ENCODE measurements at regions not wholly inside any gene's neighbourhood (a gene's known extent, or its start where the extent isn't known, plus 50 kb on each side); places are given as distances from the start of the nearest gene placed in this dataset.
"Not testable (repeated sequence)": the region's sequence is repeated elsewhere in the genome, so short reads cannot be mapped to it uniquely, and the experiment has no call there.

DNA sequence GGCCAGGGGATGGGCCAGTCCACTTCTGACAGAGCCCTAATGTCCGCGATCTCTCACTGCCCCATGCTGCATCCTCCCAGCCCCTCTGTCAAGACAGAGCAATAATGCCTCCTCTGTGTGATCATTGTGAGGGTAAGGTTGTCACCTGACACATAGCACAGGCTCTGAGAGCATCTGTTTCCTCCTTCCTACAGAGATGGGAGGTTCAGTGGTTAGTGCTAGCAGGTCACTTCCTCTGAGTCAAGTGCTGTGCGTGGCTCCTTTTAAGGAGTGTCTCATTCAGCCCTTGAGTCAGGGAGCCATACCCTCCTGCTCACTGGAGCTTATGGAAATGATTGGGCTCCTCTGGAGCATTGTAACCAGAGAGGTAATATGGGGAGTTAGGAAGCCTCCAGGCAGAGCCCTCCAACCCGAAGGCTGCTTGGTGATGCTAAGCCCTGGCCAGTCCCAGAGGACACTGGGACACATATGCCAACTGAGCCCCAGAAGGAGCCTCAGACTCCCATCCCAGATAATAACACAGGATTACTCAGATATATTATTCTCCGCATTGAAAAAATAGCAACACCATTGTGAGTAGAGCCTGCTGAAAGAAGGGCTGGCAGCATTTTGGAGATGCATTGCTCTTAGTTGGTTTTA lies 189.0 kb downstream of the GALNT1 start:
- DNase-seq: no peak

DNA sequence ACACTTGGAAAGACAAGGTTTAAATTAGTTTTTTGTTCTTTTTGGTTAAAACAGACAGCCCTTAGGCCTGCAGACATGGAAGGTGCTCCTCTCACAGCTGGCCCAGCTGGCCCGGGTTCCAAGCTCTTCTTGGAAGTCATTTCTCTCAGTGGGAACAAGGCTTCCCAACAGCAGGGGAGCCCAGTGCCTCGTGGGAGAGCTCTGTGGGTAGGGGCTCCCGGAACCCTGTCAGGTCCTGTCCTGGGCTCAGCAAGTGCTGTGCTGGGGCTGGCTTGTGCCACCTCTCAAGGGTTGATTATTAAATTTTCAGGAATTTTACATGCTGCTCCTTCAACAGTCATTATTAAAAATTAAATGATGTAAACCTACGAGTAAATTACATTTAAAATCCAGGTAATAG lies 189.6 kb downstream of the GALNT1 start:
- no peak for DNase-seq

DNA sequence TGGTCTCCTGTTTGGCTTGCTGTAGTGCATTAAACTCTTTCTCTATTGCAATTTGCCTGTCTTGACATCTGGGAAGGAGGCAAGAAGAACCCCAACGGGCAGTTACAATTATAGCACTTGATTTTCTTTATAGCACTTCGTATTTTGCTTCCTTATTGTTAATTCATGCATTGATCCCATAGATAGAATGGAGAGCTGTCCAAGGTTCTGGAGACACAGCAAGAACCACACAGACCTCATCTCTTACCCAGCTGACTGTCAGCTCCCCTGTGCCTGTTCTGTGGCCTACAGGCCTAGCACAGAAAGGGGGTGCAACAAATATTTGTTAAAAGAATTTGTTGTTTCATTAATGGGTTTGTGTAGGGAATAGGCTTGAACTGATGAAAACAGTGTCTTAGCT lies 194.3 kb downstream of the GALNT1 start:
- no peak for DNase-seq

- no peak for DNase-seq
Measured at GRCh38 chr18:35776473-35776872, 194.9 kb downstream of the GALNT1 start.

DNA sequence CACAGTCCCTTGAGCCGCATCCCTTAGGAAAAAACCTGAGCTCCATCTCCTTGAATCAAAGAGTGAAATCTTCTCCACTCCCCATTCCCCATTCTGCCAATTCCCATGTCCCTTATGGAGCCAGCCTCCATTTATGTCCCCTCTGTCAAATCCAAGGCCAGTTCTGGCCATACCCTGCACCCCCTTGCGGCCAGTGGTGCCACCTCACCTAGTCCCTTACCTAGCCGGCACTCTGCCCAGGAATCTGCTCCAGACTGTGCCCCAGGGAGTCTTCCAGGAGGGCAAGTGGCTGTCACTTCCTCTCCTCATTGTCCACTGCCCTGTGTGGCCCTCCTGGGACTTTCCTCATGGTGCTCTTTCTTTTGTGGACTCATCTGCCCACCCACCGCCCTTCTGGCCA lies 195.4 kb upstream of the RMP24 start:
- no peak for DNase-seq

DNA sequence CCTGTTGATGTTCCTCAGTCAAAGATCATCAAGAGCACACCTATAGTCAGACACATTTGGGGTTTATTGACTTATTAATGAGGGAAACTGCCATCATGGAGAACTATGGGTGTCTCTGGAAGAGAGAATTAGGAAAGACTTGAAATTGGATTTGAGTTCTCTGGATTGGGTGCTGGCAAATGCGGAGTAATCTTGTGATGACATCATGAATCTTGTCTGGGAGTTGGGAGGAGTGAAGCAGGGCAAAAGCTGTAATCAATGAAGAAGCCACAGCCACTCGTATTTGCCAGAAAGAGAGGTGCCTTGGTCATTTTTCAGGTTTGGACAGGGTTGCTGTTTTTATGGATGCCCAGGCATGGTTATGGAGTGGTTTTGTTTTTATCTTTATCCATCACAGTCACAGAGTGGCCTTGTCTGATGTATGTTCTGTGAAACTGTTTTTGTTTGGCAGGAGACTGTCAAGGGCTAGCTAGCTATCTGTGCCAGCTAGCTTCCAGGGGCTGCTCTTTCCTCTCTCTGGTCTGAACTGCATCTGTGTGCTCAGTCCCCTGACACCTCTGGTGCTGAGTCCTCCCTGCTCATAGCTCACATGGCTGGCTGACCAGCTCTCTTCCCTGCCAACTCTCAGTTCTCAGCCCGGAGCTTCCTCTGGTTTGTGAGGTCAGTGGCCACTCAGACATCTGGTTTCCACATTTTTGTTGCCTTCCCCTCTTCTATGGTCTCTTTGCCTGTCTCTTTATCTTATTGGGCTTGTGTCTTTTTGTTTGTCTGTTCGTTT lies 193.4 kb upstream of the RMP24 start:
- no peak for DNase-seq

DNA sequence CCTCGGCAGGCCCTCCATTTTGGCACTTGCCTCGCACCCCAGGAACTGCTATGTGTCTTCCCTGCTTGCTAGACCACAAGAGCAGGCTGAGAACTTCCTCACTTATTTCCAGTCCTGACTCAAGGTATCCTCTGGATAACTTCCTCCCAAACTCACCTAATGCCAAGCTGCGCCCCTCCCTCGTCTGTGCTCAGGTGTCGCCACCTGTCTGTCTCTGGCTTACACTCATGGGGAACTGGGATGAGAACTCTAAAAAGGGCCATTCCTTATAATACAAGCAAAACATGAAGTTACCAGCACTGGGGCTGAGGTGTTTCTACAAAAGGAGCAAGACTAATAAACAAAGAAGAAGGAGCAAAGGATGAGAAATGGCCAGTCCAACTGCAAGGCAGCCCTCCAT lies 191.5 kb upstream of the RMP24 start:
- no peak for DNase-seq

DNA sequence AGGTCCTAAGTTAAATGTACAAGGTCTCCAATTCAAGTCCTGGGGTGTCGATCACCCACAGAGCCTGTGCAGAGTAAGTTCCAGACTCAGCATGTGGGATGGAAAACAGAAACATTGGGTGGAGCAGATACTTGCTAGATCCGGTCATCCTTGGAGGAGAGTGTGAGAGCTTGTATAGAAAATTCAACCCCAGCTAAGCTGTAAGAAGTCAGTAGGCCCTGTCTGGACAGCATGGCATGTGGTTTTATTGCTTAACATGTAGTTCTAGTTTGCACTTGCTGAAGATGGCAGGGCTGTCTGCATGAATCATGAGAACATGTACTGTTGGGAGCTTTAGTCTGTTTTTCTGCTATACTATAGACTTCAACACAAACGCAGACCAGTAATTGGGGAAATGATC lies 189.6 kb upstream of the RMP24 start:
- no peak for DNase-seq

GRCh38 chr18:35786365-35787042 lies 186.0 kb upstream of the RMP24 start:
- DNase-seq: no peak

- DNase-seq: no peak
Measured at GRCh38 chr18:35789543-35789942, 182.9 kb upstream of the RMP24 start.

DNA sequence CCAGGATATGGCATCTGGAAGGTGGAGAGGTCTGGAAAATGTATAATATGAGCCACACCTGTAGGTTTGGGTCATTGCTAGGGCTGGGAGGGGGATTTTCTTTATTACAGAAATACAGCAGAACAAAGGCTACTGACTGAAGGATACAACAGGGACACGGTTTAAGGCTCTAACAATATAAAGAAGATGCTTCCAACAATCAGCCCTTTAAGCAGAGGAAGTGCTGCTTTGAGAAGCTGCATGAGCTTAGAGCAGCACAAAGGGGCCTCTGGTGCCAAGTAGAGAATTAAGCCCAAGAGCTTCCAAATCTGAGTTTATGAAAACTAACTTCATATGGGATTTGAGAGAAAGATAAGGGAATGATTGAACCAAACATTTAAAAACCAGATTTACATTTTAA lies 174.5 kb upstream of the RMP24 start:
- DNase-seq: no peak

DNA sequence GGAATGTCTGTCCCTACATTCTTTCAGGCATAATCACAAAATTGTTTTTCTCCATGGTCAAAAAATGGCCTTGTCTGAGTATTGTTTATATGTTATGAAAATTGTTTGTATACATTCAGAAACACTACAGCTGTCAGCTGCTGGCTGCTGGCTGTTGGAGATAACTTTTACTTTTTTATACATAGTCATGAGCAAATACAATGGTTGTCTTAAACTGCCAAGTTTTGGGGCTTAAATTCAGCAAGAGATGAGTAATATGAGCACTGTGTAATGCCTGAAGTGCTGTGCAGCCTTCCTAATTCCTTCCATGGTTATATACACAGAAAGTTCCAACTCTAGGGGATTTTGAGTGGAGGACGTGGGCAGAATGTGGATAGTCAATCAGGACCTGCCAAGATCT lies 168.9 kb upstream of the RMP24 start:
- DNase-seq: no peak

DNA sequence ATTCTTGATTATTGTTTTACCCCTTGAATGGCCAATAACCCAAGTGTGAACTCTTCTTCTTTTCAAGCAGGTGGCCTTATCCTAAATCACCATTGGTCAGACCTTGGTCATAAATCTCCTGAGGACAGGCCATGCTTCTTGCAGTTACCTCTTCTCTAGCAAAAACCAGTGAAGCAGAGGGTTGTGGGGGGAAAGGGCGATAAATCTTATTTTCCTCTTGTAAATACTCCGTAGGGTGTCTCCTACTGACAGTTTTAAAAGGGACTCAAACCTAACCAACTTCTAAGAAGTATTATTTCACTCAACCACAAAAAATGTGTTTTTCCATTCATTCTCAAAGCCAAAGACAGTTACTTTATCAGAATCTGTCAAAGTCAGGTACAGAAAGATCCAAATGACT lies 168.1 kb upstream of the RMP24 start:
- no peak for DNase-seq

DNA sequence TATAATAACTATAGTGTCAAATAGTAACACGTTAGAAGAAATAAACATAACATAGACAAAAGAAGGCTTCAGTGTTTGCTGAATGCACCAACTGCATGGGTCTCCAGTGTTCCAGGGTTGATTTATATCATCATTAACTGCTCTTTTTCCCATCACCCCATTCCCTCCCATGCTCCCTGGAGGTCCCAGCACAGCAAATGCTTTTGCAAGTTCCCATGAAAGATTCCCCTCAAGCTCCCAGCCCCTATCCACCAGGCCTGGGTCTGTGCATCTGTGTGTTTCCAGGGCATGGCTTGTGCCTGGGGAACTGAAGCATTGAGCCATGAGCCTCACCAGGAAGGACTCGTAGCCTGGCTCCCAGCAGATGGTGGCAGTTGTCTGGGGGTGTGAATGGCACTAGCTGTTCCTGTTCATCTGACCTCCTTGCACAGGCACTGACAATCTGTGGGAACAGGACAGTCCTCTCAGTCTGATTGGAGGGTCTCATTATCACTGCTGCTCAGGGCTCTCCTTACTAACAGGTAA lies 164.6 kb upstream of the RMP24 start:
- no peak for DNase-seq

DNA sequence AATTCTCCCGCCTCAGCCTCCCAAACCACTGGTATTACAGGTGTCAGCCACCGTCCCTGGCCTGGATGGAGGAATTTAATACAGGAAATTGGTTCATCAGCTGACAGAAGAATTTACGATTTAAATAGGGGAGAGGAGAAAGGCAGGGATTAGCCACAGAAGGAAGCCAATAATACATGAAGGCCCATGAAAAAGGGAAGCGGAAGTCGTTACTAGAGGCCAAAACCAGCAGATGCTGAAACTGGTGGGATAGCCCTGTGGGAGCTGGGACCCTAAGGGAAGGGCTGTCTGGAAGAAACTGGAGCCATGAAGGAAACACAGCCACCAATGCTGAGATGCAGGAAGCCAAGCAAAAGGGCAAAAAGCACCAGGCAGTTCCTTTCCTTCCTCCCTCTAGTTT lies 163.7 kb upstream of the RMP24 start:
- DNase-seq: no peak

DNA sequence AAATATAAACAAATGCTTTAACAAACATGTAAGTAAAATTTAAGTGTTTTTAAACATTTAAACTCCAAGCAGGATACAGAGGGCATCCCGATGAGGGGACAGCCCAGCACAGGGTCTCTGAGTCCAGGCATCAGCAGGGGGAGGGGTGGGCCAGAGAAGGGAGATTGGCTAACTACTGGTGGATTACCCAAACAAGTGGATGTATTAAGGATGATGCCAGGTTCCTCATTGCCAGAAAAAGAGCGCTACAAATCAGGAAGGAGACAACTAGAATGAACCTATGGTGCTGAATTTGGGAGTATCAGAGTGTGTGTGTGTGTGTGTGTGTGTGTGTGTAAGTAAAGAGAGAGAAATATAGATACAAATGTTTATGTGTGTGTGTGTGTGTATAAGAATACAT lies 162.0 kb upstream of the RMP24 start:
- no peak for DNase-seq

GRCh38 chr18:35811896-35812295 lies 160.6 kb upstream of the RMP24 start:
- no peak for DNase-seq

- not testable (repeated sequence) for DNase-seq
Measured at GRCh38 chr18:35815011-35815410, 157.5 kb upstream of the RMP24 start.

- DNase-seq: no peak
Measured at GRCh38 chr18:35816003-35816402, 156.5 kb upstream of the RMP24 start.

GRCh38 chr18:35817604-35818352 lies 154.7 kb upstream of the RMP24 start:
- no peak for DNase-seq

DNA sequence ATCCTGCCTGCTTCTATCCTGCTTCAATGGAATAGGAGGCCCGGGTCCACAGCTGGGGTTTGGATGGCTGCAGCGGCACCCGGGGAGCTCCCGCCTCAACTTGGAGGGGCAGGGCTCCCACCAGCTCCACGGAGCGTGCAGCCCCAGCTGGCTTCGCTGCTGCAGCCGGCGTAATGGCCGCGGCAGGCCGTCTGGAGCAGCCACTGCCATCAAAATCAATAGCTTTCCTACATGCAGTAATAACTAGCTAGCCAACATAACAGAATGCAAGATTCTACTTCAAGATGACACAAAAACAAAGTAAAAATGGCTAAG lies 154.2 kb upstream of the RMP24 start:
- no peak for DNase-seq

DNA sequence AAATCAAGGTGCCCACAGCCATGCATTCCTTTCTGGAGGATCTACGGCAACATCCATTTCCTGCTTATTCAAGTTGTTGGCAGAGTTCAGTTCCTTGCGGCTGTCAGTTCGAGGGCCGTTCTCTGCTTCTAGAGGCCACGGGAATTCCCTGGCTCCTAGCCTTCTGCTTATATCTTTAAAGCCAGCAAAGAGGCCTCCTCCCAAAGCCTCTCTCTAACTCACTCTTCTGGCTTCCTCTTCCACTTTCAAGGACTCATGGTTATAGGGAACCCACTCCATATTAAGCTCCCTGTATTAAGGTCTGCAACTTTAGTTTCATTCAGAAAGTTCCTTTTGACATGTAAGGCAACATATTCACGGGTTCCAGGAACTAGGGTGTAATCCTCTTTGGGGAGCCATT lies 150.1 kb upstream of the RMP24 start:
- no peak for DNase-seq

DNA sequence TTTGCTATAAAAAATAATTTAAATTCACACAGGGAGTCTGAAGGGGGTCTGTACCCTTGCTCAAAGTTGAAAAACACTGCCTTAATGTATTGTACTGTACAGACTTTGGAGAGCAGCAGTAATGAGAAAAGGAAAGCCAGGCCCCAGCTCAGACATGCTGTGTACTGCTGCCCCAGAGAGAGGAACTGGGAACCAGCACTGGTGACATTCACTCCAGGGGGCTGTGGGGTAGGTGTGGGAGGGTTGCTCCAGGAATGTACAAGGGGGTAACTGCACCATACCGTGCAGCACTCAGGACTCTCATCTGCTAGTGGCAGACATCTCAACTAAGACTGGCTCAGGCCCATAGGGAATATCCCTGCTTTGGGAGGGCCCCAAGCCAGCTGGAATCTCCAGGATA lies 146.0 kb upstream of the RMP24 start:
- DNase-seq: no peak
